IMR-90 (cell line): ENCODE measurements at regions not wholly inside any gene's neighbourhood (a gene's known extent, or its start where the extent isn't known, plus 50 kb on each side); places are given as distances from the start of the nearest gene placed in this dataset.

Experiments
- RCOR1 ChIP-seq: IDR thresholded peaks from 2 replicates; pipeline ENCODE4 v1.6.1; 2012; ENCODE audit warnings: mild to moderate bottlenecking, low read length, improper control_type of control experiment; ENCODE audit not compliant: insufficient replicate concordance
- USF2 ChIP-seq: fragments of 150-350 bp; IDR thresholded peaks from 2 replicates; pipeline ENCODE4 v1.6.1; 2017; ENCODE audit warnings: mild to moderate bottlenecking, antibody characterized with exemption, low read length, low read depth
- TF ChIP-seq, protein P1 (sequence below): conservative IDR thresholded peaks from 2 replicates; pipeline ENCODE4 v1.5.1; 2012; ENCODE audit warnings: mild to moderate bottlenecking, low read depth, low read length, improper control_type of control experiment

DNA sequence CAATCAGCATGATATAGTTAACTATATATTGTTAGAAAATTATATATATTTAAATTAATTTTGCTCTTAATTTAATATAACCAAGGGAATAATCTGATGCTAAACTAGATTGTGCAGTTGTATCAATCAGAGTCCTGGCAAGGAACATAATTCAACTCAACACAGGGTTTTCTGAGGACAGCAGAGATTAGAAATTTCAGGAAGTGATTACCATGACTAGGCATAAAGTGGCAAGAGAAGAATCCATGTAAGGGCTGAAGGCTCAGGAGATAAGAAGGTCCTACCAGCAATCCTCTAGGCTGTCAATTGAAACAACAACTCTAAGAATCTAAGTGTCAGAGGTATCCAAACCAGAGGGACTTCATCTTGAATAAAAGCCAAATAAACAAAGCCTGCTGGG, 807.8 kb downstream of the DSC3 start:
- TF ChIP-seq RCOR1 (no peak), USF2 (no peak)
- TF ChIP-seq, protein P1, sequence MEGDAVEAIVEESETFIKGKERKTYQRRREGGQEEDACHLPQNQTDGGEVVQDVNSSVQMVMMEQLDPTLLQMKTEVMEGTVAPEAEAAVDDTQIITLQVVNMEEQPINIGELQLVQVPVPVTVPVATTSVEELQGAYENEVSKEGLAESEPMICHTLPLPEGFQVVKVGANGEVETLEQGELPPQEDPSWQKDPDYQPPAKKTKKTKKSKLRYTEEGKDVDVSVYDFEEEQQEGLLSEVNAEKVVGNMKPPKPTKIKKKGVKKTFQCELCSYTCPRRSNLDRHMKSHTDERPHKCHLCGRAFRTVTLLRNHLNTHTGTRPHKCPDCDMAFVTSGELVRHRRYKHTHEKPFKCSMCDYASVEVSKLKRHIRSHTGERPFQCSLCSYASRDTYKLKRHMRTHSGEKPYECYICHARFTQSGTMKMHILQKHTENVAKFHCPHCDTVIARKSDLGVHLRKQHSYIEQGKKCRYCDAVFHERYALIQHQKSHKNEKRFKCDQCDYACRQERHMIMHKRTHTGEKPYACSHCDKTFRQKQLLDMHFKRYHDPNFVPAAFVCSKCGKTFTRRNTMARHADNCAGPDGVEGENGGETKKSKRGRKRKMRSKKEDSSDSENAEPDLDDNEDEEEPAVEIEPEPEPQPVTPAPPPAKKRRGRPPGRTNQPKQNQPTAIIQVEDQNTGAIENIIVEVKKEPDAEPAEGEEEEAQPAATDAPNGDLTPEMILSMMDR = no peak
